ENCODE measurements at regions not wholly inside any gene's neighbourhood (a gene's known extent, or its start where the extent isn't known, plus 50 kb on each side); places are given as distances from the start of the nearest gene placed in this dataset.

GRCh38 chr16:58937661-58938060 is 203.5 kb upstream of the GOT2 start:
- no peak for TF ChIP-seq EZH2 (IDR thresholded peaks at IDR 0.05; ENCODE audit: insufficient read depth, poor library complexity, severe bottlenecking)
- no peak for TF ChIP-seq EZH2phosphoT487 (IDR thresholded peaks at IDR 0.05; ENCODE audit: insufficient read depth, low read depth)
